A549 (cell line): ENCODE measurements at regions not wholly inside any gene's neighbourhood (a gene's known extent, or its start where the extent isn't known, plus 50 kb on each side); places are given as distances from the start of the nearest gene placed in this dataset.

Experiments
- ATAC-seq, 2 experiments: fragments of 200-7000 bp in 1 of 2; fragments of >200 bp in 1 of 2; cut with Nextera tagmentation in 1 of 2; cut with Tn5 transposase in 1 of 2; 3 replicates each; pipeline versions ENCODE4 v1.8.0 to v1.9.1; 2018 to 2020; ENCODE audit warnings: mild to moderate bottlenecking in 1 of 2, moderate library complexity in 1 of 2
- CTCF ChIA-PET: fragments of 300-600 bp; sonication (Branson Sonifier 250); formaldehyde crosslinking; extraction: SDS; loops from one replicate; lab custom pipeline; 2021; ENCODE audit warnings: antibody characterized with exemption, inconsistent platforms; lab: Yijun Ruan, JAX
- POLR2A ChIA-PET: fragments of 350-600 bp; formaldehyde crosslinking; extraction: SDS; loops from one replicate; lab custom pipeline; 2021; ENCODE audit warnings: antibody characterized with exemption, inconsistent platforms; lab: Yijun Ruan, JAX
- DNase-seq, 2 experiments: peaks; one replicate each; pipeline versions ENCODE4 v3.0.0 to v3.0.0-alpha.2; 2011 to 2016; ENCODE audit warnings: low read depth in 1 of 2, low spot score in 1 of 2
- FAIRE-seq: peaks from 2 replicates; lab custom pipeline; 2011; peaks lifted over from hg19 to GRCh38; lab: Jason Lieb, UNC
- H3K27ac ChIP-seq, 2 experiments: fragments of >200 bp; sonication (Bioruptor Twin); formaldehyde crosslinking; 3 replicates each; pipeline ENCODE4 v1.5.1; 2016 to 2017
- H3K4me1 ChIP-seq: fragments of >200 bp; sonication (Bioruptor Twin); formaldehyde crosslinking; 3 replicates; pipeline ENCODE4 v1.6.1; 2016
- H3K4me2 ChIP-seq: fragments of >200 bp; sonication (Bioruptor Twin); formaldehyde crosslinking; 3 replicates; pipeline ENCODE4 v1.6.1; 2016
- H3K4me3 ChIP-seq: fragments of >200 bp; sonication (Bioruptor Twin); formaldehyde crosslinking; 3 replicates; pipeline ENCODE4 v1.5.1; 2016
- H3K9me3 ChIP-seq: fragments of >200 bp; sonication (Bioruptor Twin); formaldehyde crosslinking; 3 replicates; pipeline ENCODE4 v1.6.1; 2016
- BHLHE40 ChIP-seq: IDR thresholded peaks from 2 replicates; pipeline ENCODE4 v1.6.1; 2012; ENCODE audit warnings: low read depth, low read length, inconsistent platforms
- CBX8 ChIP-seq: fragments of 200-600 bp; sonication (generic); IDR thresholded peaks from 2 replicates; pipeline ENCODE4 v1.6.1; 2016
- CEBPB ChIP-seq, 2 experiments: fragments of >200 bp in 1 of 2; sonication (Bioruptor Twin) in 1 of 2; formaldehyde crosslinking in 1 of 2; IDR thresholded peaks; 2 replicates each; pipeline ENCODE4 v1.6.1; 2012 to 2016
- CHD2 ChIP-seq: fragments of 150-350 bp; IDR thresholded peaks from 2 replicates; pipeline ENCODE4 v1.6.1; 2014; ENCODE audit warnings: low read length; ENCODE audit not compliant: partially characterized antibody
- CHD4 ChIP-seq: fragments of 200-600 bp; sonication (generic); IDR thresholded peaks from 2 replicates; pipeline ENCODE4 v1.6.1; 2016; ENCODE audit warnings: antibody characterized with exemption, mild to moderate bottlenecking, borderline replicate concordance
- EHF ChIP-seq: fragments of 250-450 bp; sonication (Bioruptor Pico); IDR thresholded peaks from 2 replicates; pipeline ENCODE4 v1.5.0; 2020; ENCODE audit warnings: mild to moderate bottlenecking
- EHMT2 ChIP-seq: fragments of 200-600 bp; sonication (generic); IDR thresholded peaks from 2 replicates; pipeline ENCODE4 v1.6.1; 2016; ENCODE audit warnings: antibody characterized with exemption, low read depth, mild to moderate bottlenecking, moderate library complexity
- ELK1 ChIP-seq: fragments of 150-350 bp; IDR thresholded peaks from 2 replicates; pipeline ENCODE4 v1.6.1; 2014; ENCODE audit warnings: low read depth, mild to moderate bottlenecking, low read length
- EP300 ChIP-seq, 2 experiments: fragments of >200 bp; sonication (Bioruptor Twin); formaldehyde crosslinking; IDR thresholded peaks; 2 replicates in 1 of 2; 3 replicates in 1 of 2; pipeline ENCODE4 v1.6.1; 2016 to 2017
- FOSB ChIP-seq: fragments of 250-450 bp; sonication (Bioruptor Pico); IDR thresholded peaks from 2 replicates; pipeline ENCODE4 v1.5.0; 2020; ENCODE audit warnings: mild to moderate bottlenecking, moderate library complexity
- GATA3 ChIP-seq: IDR thresholded peaks from 2 replicates; pipeline ENCODE4 v1.6.1; 2012; ENCODE audit warnings: borderline replicate concordance
- HDAC2 ChIP-seq: fragments of 200-600 bp; sonication (generic); IDR thresholded peaks from 2 replicates; pipeline ENCODE4 v1.6.1; 2016
- HES2 ChIP-seq: fragments of >200 bp; sonication (Bioruptor Twin); formaldehyde crosslinking; IDR thresholded peaks from 2 replicates; pipeline ENCODE4 v1.6.1; 2016
- HOXB13 ChIP-seq: fragments of 250-450 bp; sonication (Bioruptor Pico); IDR thresholded peaks from 2 replicates; pipeline ENCODE4 v1.5.0; 2020; ENCODE audit warnings: low read depth, mild to moderate bottlenecking, moderate library complexity
- HOXB5 ChIP-seq: fragments of 250-450 bp; sonication (Bioruptor Pico); IDR thresholded peaks from 2 replicates; pipeline ENCODE4 v1.5.0; 2020; ENCODE audit warnings: mild to moderate bottlenecking, moderate library complexity
- JUN ChIP-seq, 2 experiments: fragments of >200 bp; sonication (Bioruptor Twin); formaldehyde crosslinking; IDR thresholded peaks; 2 replicates in 1 of 2; 3 replicates in 1 of 2; pipeline ENCODE4 v1.6.1; 2016 to 2017
- JUNB ChIP-seq: fragments of >200 bp; sonication (Bioruptor Twin); formaldehyde crosslinking; IDR thresholded peaks from 2 replicates; pipeline ENCODE4 v1.6.1; 2016
- KDM1A ChIP-seq: fragments of 200-600 bp; sonication (generic); IDR thresholded peaks from 2 replicates; pipeline ENCODE4 v1.6.1; 2016; ENCODE audit warnings: low read depth, mild to moderate bottlenecking
- KDM5A ChIP-seq: fragments of 200-600 bp; sonication (generic); IDR thresholded peaks from 2 replicates; pipeline ENCODE4 v1.6.1; 2016; ENCODE audit warnings: antibody characterized with exemption, mild to moderate bottlenecking
- MAFK ChIP-seq: fragments of 450-650 bp; IDR thresholded peaks from 2 replicates; pipeline ENCODE4 v1.6.1; 2014; ENCODE audit not compliant: partially characterized antibody
- MAZ ChIP-seq: fragments of 150-350 bp; IDR thresholded peaks from 2 replicates; pipeline ENCODE4 v1.6.1; 2014; ENCODE audit warnings: antibody characterized with exemption, low read depth, low read length, borderline replicate concordance
- NFE2L2 ChIP-seq: fragments of 150-350 bp; conservative IDR thresholded peaks from 2 replicates; pipeline ENCODE4 v1.6.1; 2014; ENCODE audit warnings: low read length
- PBX3 ChIP-seq: IDR thresholded peaks from 2 replicates; pipeline ENCODE4 v1.6.1; 2012
- POLR2A ChIP-seq: IDR thresholded peaks from 2 replicates; pipeline ENCODE4 v1.6.1; 2012; ENCODE audit warnings: mild to moderate bottlenecking, low read length
- POLR2AphosphoS2 ChIP-seq: conservative IDR thresholded peaks from 2 replicates; pipeline ENCODE4 v1.6.1; 2012; ENCODE audit warnings: low read length, improper control_type of control experiment, inconsistent platforms
- REST ChIP-seq: fragments of 200-600 bp; sonication (generic); IDR thresholded peaks from 2 replicates; pipeline ENCODE4 v1.6.1; 2016; ENCODE audit warnings: antibody characterized with exemption, mild to moderate bottlenecking, moderate library complexity
- RNF2 ChIP-seq: fragments of 200-600 bp; sonication (generic); IDR thresholded peaks from 2 replicates; pipeline ENCODE4 v1.6.1; 2016; ENCODE audit warnings: low read depth, mild to moderate bottlenecking, antibody characterized with exemption, moderate library complexity, borderline replicate concordance
- SMC3 ChIP-seq: fragments of >200 bp; sonication (Bioruptor Twin); formaldehyde crosslinking; IDR thresholded peaks from 3 replicates; pipeline ENCODE4 v1.6.1; 2018; ENCODE audit warnings: inconsistent platforms
- TFCP2L1 ChIP-seq: fragments of 250-450 bp; sonication (Bioruptor Pico); IDR thresholded peaks from 2 replicates; pipeline ENCODE4 v1.5.0; 2021; ENCODE audit warnings: mild to moderate bottlenecking
- TP53 ChIP-seq: fragments of 250-450 bp; sonication (Bioruptor Pico); IDR thresholded peaks from 2 replicates; pipeline ENCODE4 v1.5.0; 2021; ENCODE audit warnings: mild to moderate bottlenecking, moderate library complexity
- ZC3H11A ChIP-seq: fragments of 450-650 bp; IDR thresholded peaks from 2 replicates; pipeline ENCODE4 v1.6.1; 2014; ENCODE audit warnings: antibody characterized with exemption, mild to moderate bottlenecking
- ZNF302 ChIP-seq: fragments of 250-450 bp; sonication (Bioruptor Pico); IDR thresholded peaks from 2 replicates; pipeline ENCODE4 v1.9.0; 2021; ENCODE audit warnings: inconsistent platforms, mild to moderate bottlenecking, moderate library complexity
- ZSCAN20 ChIP-seq: fragments of 250-450 bp; sonication (Bioruptor Pico); IDR thresholded peaks from 2 replicates; pipeline ENCODE4 v1.8.0; 2022; ENCODE audit warnings: mild to moderate bottlenecking, moderate library complexity
- WGBS: methylation state at CpG from one replicate; pipeline ENCODE4 v1.1.6; 2017; ENCODE audit errors: missing lambda C conversion rate; 5-methylcytosine and 5-hydroxymethylcytosine counted together

- DNase-seq = no peak
- Histone ChIP-seq H3K4me1 (no peaks in the 10 kb centered on the region), H3K9me3 (peaks cover 18% of the 10 kb centered on the region), H3K4me3 (no peak overlapping the region), H3K4me2 (no peak overlapping the region), H3K27ac (no peak overlapping the region)
- TF ChIP-seq PBX3 (no peak), POLR2A (no peak), ZSCAN20 (CRISPR knock-in tag) (no peak), RNF2 (no peak), MAZ (no peak), KDM5A (no peak), TFCP2L1 (CRISPR knock-in tag) (no peak), HOXB13 (CRISPR knock-in tag) (no peak), JUN (IDR thresholded peaks at IDR 0.05) (no peak), ZC3H11A (no peak), KDM1A (no peak), HES2 (no peak), CHD4 (no peak), EHF (CRISPR knock-in tag) (no peak), POLR2AphosphoS2 (no peak), ZNF302 (CRISPR knock-in tag) (no peak), CHD2 (no peak), TP53 (CRISPR knock-in tag) (no peak), CBX8 (no peak), NFE2L2 (no peak)
- 3% methylated on average over 2 of the region's 2 CpGs for WGBS
- ATAC-seq = no peak
- no peak for FAIRE-seq
- POLR2A ChIA-PET = no interaction called here
- CTCF ChIA-PET = no interaction called here
Observed at GRCh38 chr15:72947709-72948108, 104.6 kb upstream of the NEO1 start.

GRCh38 chr15:72944565-72944964, 107.7 kb upstream of the NEO1 start:
- no peak overlapping the region for H3K4me3 ChIP-seq
- H3K27ac ChIP-seq = no peak overlapping the region
- FAIRE-seq = no peak
- no peak for ATAC-seq
- CTCF ChIA-PET = interaction anchor here (0.6 kb wide), 1 partner anchor 162 kb away, joined by 4 read pairs; no protein-coding TSS in a partner anchor
- H3K4me1 ChIP-seq = no peaks in the 10 kb centered on the region
- H3K4me2 ChIP-seq = no peak overlapping the region
- POLR2A ChIA-PET = no interaction called here
- 40% methylated on average over 2 of the region's 2 CpGs for WGBS
- peaks cover 18% of the 10 kb centered on the region for H3K9me3 ChIP-seq
- TF ChIP-seq EP300 (IDR thresholded peaks at IDR 0.05) (no peak), MAFK (peak; percentile 62), FOSB (no peak), GATA3 (no peak)
- no peak for DNase-seq

- no peaks in the 10 kb centered on the region for H3K9me3 ChIP-seq
- POLR2A ChIA-PET = no interaction called here
- WGBS = 32% methylated on average over 2 of the region's 2 CpGs
- CTCF ChIA-PET = no interaction called here
- no peak overlapping the region for H3K4me2 ChIP-seq
- H3K4me1 ChIP-seq = no peaks in the 10 kb centered on the region
- ATAC-seq (no peak), DNase-seq (peak in 1 of 2 experiments; percentile 14), FAIRE-seq (no peak)
- no peak overlapping the region for H3K27ac ChIP-seq
- H3K4me3 ChIP-seq = no peak overlapping the region
- no peak for TF ChIP-seq BHLHE40
- no peak for TF ChIP-seq KDM1A
- TF ChIP-seq HOXB13 (CRISPR knock-in tag) = no peak
- TF ChIP-seq CBX8 = no peak
- no peak for TF ChIP-seq EHMT2
- TF ChIP-seq JUNB = no peak
- no peak for TF ChIP-seq PBX3
- no peak for TF ChIP-seq HOXB5 (CRISPR knock-in tag)
- no peak for TF ChIP-seq ELK1
- TF ChIP-seq REST = no peak
- TF ChIP-seq CEBPB (IDR thresholded peaks at IDR 0.05) = no peak
- no peak for TF ChIP-seq FOSB
- no peak for TF ChIP-seq HDAC2
- no peak for TF ChIP-seq SMC3
Observed at GRCh38 chr15:72940229-72940622, 112.0 kb upstream of the NEO1 start.
